Left renal pelvis (tissue), 4 donors: ENCODE measurements at regions not wholly inside any gene's neighbourhood (a gene's known extent, or its start where the extent isn't known, plus 50 kb on each side); places are given as distances from the start of the nearest gene placed in this dataset.

Experiments used
- DNase-seq, 4 donors: peaks; one replicate each; pipeline ENCODE4 v3.0.0-alpha.2; 2013; ENCODE audit warnings: low read depth in 4 of 4, low spot score in 3 of 4

DNA sequence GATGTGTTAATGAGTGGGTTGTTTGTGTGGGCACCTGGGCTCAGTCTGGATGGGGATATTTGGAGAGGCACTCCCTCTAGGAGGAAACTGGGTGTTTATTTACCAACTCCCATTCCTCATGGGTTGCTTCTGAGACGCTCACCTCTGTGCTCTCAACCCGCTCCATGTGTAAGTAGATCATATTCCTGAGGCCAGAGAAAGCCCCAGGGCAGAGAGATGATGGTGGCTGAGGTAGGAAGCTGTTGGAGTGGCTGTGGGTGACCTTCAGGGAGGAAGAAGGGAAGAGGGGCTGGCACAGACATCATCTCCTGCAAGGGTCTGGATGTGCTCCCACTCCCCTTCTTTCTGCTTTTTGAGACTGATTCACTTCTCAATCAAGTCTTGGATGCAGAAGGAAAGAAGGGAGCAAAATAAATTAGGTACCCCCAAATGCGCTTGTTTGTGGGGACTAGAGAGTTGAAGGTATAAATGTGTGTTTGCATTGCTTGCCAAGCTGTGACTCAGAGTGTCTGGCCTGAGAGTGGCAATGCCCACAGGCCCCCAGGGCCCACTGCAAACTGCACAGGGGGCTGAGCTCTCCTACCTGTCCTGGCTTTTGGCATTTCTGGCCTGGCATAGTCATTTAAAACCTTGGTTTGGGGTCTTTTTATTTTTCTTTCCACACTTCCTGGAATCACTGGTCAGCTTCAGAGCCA is 57.2 kb upstream of the TNP1 start:
- no peak for DNase-seq

DNA sequence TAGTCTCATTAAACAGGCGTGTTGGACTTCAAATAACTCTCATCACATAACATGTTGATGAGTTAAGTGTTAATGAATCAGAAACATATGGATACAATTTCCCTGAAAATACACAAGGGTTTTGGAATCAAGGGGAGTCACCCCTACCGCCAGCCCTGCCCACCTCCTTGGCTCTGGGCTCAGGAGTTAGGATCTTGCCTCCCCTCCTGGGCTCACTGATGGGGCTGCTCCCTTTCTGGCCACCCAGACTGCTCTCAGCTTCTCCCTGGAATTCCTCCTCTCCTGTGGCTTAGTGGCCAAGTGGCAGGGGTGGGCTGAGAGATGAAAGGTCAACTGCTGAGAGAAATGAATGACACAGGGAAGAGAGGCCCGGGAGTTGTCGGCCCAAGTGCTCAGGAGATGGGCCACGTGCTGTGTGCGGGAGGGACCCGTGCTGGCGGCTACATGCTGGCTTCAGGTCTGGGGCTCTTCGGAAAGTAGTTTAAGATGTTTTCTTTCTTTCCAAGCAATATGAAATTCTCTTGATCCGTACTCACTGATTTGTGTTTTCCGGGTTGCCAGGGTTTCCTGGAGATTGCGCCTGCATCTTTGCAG is 55.8 kb upstream of the TNP1 start:
- DNase-seq, result no peak

DNA sequence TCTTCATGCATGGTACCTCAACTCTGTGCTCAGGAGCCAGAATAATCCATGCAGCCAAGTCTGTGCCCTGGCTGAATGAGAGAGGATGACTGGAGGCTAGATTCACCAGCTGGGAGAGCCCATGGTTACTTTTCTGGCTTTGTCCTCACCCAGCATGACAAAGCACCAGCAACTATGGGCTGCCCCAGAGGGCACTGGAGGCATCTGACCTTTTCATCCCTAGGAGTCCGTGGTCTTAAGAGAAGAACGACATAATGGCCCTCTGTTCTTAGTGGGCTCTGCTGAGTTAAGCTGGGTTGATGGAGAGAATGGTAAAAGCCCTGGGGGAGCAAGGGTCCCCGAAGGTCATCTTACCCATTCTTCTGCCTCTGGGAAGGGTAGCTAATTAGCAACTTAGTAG is 54.6 kb upstream of the TNP1 start:
- no peak for DNase-seq

DNA sequence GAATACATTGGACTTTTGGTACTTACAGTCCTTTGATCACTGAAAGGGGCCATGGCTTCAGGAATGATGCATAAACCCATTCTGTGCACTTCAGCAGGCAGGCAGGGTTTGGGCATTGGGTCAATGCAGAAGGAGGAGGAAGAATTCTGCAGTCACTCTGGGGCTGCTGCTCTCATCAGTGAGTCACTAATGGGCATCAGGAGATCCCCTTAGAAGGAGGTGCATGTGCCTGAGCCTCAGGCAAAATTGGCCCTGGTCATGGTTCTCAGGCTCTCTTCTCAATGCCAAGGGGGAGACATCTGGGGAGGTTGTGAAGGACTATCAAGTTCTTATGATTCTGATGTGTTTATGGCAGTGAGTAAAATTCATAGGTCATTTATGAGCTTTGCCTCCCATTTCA is 52.0 kb upstream of the TNP1 start:
- no peak for DNase-seq

DNA sequence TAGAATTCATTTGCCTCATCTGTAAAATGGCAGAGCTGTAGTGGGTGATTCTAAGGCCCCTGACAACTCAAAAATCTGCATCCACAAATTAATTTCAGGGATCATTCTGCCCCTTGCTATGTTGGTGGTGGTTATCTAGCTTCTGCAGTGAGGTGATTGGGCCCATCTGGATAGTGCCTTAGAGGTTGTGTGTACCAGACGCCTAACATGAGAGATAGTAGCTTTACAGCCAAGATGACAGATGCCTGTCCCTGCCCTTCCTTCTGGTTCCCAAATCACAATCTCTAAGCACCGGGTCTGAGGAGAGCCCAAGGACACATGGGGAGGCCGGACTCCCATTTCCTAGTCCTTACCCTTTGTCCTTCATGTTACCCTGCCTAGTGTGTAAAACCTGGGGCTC is 51.1 kb upstream of the TNP1 start:
- DNase-seq, result no peak

DNA sequence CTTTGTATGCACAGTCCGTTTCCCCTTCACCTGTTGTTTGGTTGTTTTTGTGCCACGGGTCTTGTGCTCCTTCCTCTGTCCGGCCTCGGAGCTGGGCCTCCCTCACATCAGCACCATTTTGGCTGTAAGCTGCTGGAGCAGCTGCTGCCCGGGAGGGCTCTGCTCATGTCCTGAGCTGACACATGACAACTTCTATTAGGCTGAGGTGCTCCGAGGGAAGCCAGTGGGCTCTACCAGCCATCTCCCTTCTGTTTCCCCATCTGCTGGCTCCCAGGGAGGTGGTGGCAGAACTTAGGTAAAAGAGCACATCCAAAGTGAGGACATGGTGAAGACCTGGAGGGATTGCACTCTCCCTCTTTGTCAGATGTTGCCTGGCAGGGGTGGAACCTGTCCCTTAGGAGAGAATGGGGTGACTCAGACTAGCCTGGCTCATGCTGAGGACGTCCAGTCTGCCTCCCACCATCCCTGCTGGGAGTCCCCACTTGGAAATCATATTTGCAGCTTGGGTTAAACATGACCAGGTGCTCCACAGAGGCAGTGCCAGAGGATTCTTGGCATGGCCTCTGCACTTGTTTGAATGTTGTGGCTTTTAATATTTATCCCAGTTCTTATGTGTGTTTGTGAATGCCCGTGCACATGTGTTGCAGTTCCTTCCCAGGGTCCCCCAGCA is 49.8 kb upstream of the TNP1 start:
- no peak for DNase-seq
